Neuronal stem cell (in vitro differentiated cells): ENCODE measurements at regions not wholly inside any gene's neighbourhood (a gene's known extent, or its start where the extent isn't known, plus 50 kb on each side); places are given as distances from the start of the nearest gene placed in this dataset.
A peak's percentile ranks its signal among the peaks of the same experiment; 100 is the strongest.
"Not testable (repeated sequence)": the region's sequence is repeated elsewhere in the genome, so short reads cannot be mapped to it uniquely, and the experiment has no call there.

Source experiments
- DNase-seq: peaks from one replicate; pipeline ENCODE4 v3.0.0-alpha.2; 2013; ENCODE audit warnings: low spot score
- H2AFZ ChIP-seq: one replicate; pipeline ENCODE4 v1.6.1; 2013; ENCODE audit warnings: mild to moderate bottlenecking, low read length, inconsistent platforms
- H2AK5ac ChIP-seq: 2 replicates; pipeline ENCODE4 v1.6.1; 2013; ENCODE audit warnings: low read depth, mild to moderate bottlenecking, inconsistent platforms, low read length, moderate library complexity, mixed read lengths
- H2BK120ac ChIP-seq: 2 replicates; pipeline ENCODE4 v1.6.1; 2013; ENCODE audit warnings: low read depth, mild to moderate bottlenecking, inconsistent platforms, low read length, moderate library complexity, mixed read lengths
- H2BK12ac ChIP-seq: one replicate; pipeline ENCODE4 v1.6.1; 2013; ENCODE audit warnings: low read length, inconsistent platforms
- H2BK15ac ChIP-seq: 2 replicates; pipeline ENCODE4 v1.6.1; 2013; ENCODE audit warnings: mild to moderate bottlenecking, low read length, inconsistent platforms, mixed read lengths
- H2BK5ac ChIP-seq: one replicate; pipeline ENCODE4 v1.6.1; 2013; ENCODE audit warnings: inconsistent platforms, mild to moderate bottlenecking, low read length, moderate library complexity
- H3K14ac ChIP-seq: one replicate; pipeline ENCODE4 v1.6.1; 2013; ENCODE audit warnings: low read length, inconsistent platforms
- H3K18ac ChIP-seq: 2 replicates; pipeline ENCODE4 v1.6.1; 2013; ENCODE audit warnings: low read length, inconsistent platforms
- H3K23ac ChIP-seq: 2 replicates; pipeline ENCODE4 v1.6.1; 2013; ENCODE audit warnings: low read depth, mild to moderate bottlenecking, mixed read lengths, low read length, inconsistent platforms; ENCODE audit not compliant: poor library complexity
- H3K27ac ChIP-seq: replicated peaks from 3 replicates; pipeline ENCODE4 v1.5.1; 2013; ENCODE audit warnings: low read length, inconsistent platforms
- H3K27me3 ChIP-seq, 3 experiments: 2 replicates each; pipeline ENCODE4 v1.6.1; 2013; ENCODE audit warnings: low read length in 3 of 3, mild to moderate bottlenecking in 2 of 3, inconsistent platforms in 1 of 3, low read depth in 1 of 3, mixed read lengths in 1 of 3, moderate library complexity in 1 of 3; ENCODE audit not compliant: control insufficient read depth in 3 of 3, insufficient read depth in 3 of 3
- H3K36me3 ChIP-seq, 2 donors: replicated peaks in 1 of 2; 2 replicates each; pipeline ENCODE4 v1.6.1; 2013; ENCODE audit warnings: low read length in 2 of 2; ENCODE audit not compliant: control insufficient read depth in 2 of 2, insufficient read depth in 2 of 2
- H3K4ac ChIP-seq: 2 replicates; pipeline ENCODE4 v1.6.1; 2013; ENCODE audit warnings: inconsistent platforms, mild to moderate bottlenecking, low read length, moderate library complexity
- H3K4me1 ChIP-seq, 2 donors: 1 replicate in 1 of 2; 2 replicates in 1 of 2; pipeline ENCODE4 v1.6.1; 2013; ENCODE audit warnings: low read length in 2 of 2, low read depth in 1 of 2; ENCODE audit not compliant: control insufficient read depth in 2 of 2, insufficient read depth in 1 of 2
- H3K4me2 ChIP-seq: one replicate; pipeline ENCODE4 v1.6.1; 2013; ENCODE audit warnings: mild to moderate bottlenecking, low read length, inconsistent platforms; ENCODE audit not compliant: insufficient read depth, poor library complexity, severe bottlenecking
- H3K4me3 ChIP-seq, 2 donors: 2 replicates each; pipeline ENCODE4 v1.5.1; 2013; ENCODE audit warnings: low read length in 2 of 2, mild to moderate bottlenecking in 2 of 2, inconsistent platforms in 1 of 2, moderate library complexity in 1 of 2
- H3K79me1 ChIP-seq: one replicate; pipeline ENCODE4 v1.6.1; 2013; ENCODE audit warnings: low read depth, mild to moderate bottlenecking, inconsistent platforms, low read length, moderate library complexity
- H3K9ac ChIP-seq: one replicate; pipeline ENCODE4 v1.6.1; 2013; ENCODE audit warnings: mild to moderate bottlenecking, low read depth, low read length, inconsistent platforms; ENCODE audit not compliant: poor library complexity
- H3K9me3 ChIP-seq, 2 donors: replicated peaks in 1 of 2; 2 replicates each; pipeline versions ENCODE3 to v1.6.1; 2013; ENCODE audit warnings: low read length in 2 of 2, mild to moderate bottlenecking in 2 of 2, inconsistent platforms in 1 of 2, low read depth in 1 of 2, mixed read lengths in 1 of 2, moderate library complexity in 1 of 2; ENCODE audit not compliant: control insufficient read depth in 2 of 2, insufficient read depth in 1 of 2
- H4K8ac ChIP-seq: one replicate; pipeline ENCODE4 v1.6.1; 2013; ENCODE audit warnings: low read depth, mild to moderate bottlenecking, inconsistent platforms, low read length, moderate library complexity
- H4K91ac ChIP-seq: one replicate; pipeline ENCODE4 v1.6.1; 2013; ENCODE audit warnings: low read length, low read depth, mild to moderate bottlenecking, inconsistent platforms; ENCODE audit not compliant: poor library complexity
- WGBS, 2 donors: extraction: QIAGEN DNeasy Blood & Tissue Kit; methylation state at CpG; one replicate each; pipeline ENCODE4 v1.1.7; 2013; ENCODE audit warnings: missing lambda C conversion rate in 2 of 2, mixed read lengths in 1 of 2; ENCODE audit not compliant: insufficient read length in 2 of 2, insufficient replicate concordance in 1 of 2; ENCODE audit errors: extremely low coverage in 2 of 2; 5-methylcytosine and 5-hydroxymethylcytosine counted together

- not testable (repeated sequence) for H3K4me2 ChIP-seq, H2BK5ac ChIP-seq, H3K79me1 ChIP-seq, H3K36me3 ChIP-seq, H2AK5ac ChIP-seq, H4K8ac ChIP-seq, H2AFZ ChIP-seq, H4K91ac ChIP-seq, H3K4ac ChIP-seq, H3K9me3 ChIP-seq, H2BK120ac ChIP-seq, H3K23ac ChIP-seq, DNase-seq, H3K4me1 ChIP-seq, H3K9ac ChIP-seq, H3K14ac ChIP-seq, H3K18ac ChIP-seq, H3K27me3 ChIP-seq, H3K4me3 ChIP-seq, H2BK12ac ChIP-seq, H2BK15ac ChIP-seq, H3K27ac ChIP-seq
- WGBS, 2 donors = no CpG with 5 or more reads among the region's 8 CpGs
These were observed 73.3 kb upstream of the COBL start for GRCh38 chr7:51389952-51390351.

- H3K79me1 ChIP-seq, H2BK12ac ChIP-seq, H2AK5ac ChIP-seq: not testable (repeated sequence)
These were observed 72.7 kb upstream of the COBL start for GRCh38 chr7:51389216-51389812.

GRCh38 chr7:51388241-51388640 lies 71.6 kb upstream of the COBL start:
- not testable (repeated sequence) for H3K27ac ChIP-seq, H4K8ac ChIP-seq, H3K4ac ChIP-seq, H3K18ac ChIP-seq, H2BK15ac ChIP-seq, H2AFZ ChIP-seq, H2AK5ac ChIP-seq, H3K27me3 ChIP-seq, H2BK12ac ChIP-seq, H3K36me3 ChIP-seq, H3K9me3 ChIP-seq, H3K4me3 ChIP-seq, H3K14ac ChIP-seq, H3K23ac ChIP-seq, H2BK5ac ChIP-seq, H3K9ac ChIP-seq, H2BK120ac ChIP-seq, H3K4me2 ChIP-seq, H3K79me1 ChIP-seq, DNase-seq, H3K4me1 ChIP-seq, H4K91ac ChIP-seq
- WGBS, 2 donors = no CpG with 5 or more reads among the region's 16 CpGs

More at GRCh38 chr7:51389216-51389812, 72.7 kb upstream of the COBL start:
- not testable (repeated sequence) for H3K4ac ChIP-seq, H3K4me1 ChIP-seq, H3K36me3 ChIP-seq, H2BK120ac ChIP-seq, H3K4me3 ChIP-seq, H3K23ac ChIP-seq, H2BK15ac ChIP-seq, H3K27ac ChIP-seq, H2BK5ac ChIP-seq, H4K91ac ChIP-seq, H4K8ac ChIP-seq, H3K4me2 ChIP-seq, H3K27me3 ChIP-seq, DNase-seq, H2AFZ ChIP-seq, H3K9me3 ChIP-seq, H3K9ac ChIP-seq, H3K18ac ChIP-seq
- WGBS, 2 donors = no CpG with 5 or more reads among the region's 22 CpGs
- H3K14ac ChIP-seq = peak overlapping the region; percentile 4

- H4K91ac ChIP-seq, H3K18ac ChIP-seq, H3K27ac ChIP-seq, H3K4me3 ChIP-seq, H3K4me1 ChIP-seq, DNase-seq, H2AFZ ChIP-seq, H3K14ac ChIP-seq, H2BK15ac ChIP-seq, H3K79me1 ChIP-seq, H3K4me2 ChIP-seq, H3K27me3 ChIP-seq, H4K8ac ChIP-seq, H2BK5ac ChIP-seq, H2BK12ac ChIP-seq, H2AK5ac ChIP-seq, H2BK120ac ChIP-seq, H3K9ac ChIP-seq, H3K4ac ChIP-seq, H3K36me3 ChIP-seq, H3K23ac ChIP-seq, H3K9me3 ChIP-seq: not testable (repeated sequence)
- WGBS, 2 donors = no CpG with 5 or more reads among the region's 34 CpGs
These were observed 70.4 kb upstream of the COBL start for GRCh38 chr7:51386806-51387568.
